ENCODE measurements at regions not wholly inside any gene's neighbourhood (a gene's known extent, or its start where the extent isn't known, plus 50 kb on each side); places are given as distances from the start of the nearest gene placed in this dataset.

- no peak for TF ChIP-seq CTCF (optimal IDR thresholded peaks at IDR 0.05 in 1 of 3, IDR thresholded peaks at IDR 0.05 in 1 of 3, conservative IDR thresholded peaks at IDR 0.05 in 1 of 3; ENCODE audit: extremely low read depth in 1 of 3, insufficient read depth in 2 of 3, low read length in 3 of 3)
- no peak for TF ChIP-seq EZH2 (IDR thresholded peaks at IDR 0.05; ENCODE audit: low read length)
These were observed 230.3 kb upstream of the TRIB2 start for GRCh38 chr2:12486205-12487118.
